Activated T-helper 2 cell treated with anti-CD3 and anti-CD28 coated beads, Interferon-gamma antibody, Interleukin-2, Interleukin-4, amounts not matched to agents 10 μg/mL and 5 μg/mL and 100 μg/mL, durations not matched to agents 14 hours and 24 hours and 36 hours (primary cell): ENCODE measurements at regions not wholly inside any gene's neighbourhood (a gene's known extent, or its start where the extent isn't known, plus 50 kb on each side); places are given as distances from the start of the nearest gene placed in this dataset.

Experiments used
- DNase-seq: peaks from one replicate; pipeline ENCODE4 v3.0.0; 2021; ENCODE audit warnings: low spot score
- H3K27ac Mint-ChIP-seq: one replicate; pipeline ENCODE4 v1.8.0; 2021; ENCODE audit warnings: mixed read lengths
- H3K27me3 Mint-ChIP-seq: one replicate; pipeline ENCODE4 v1.8.0; 2021; ENCODE audit warnings: low read depth, mixed read lengths
- H3K36me3 Mint-ChIP-seq: one replicate; pipeline ENCODE4 v1.8.0; 2021; ENCODE audit warnings: low read depth, mixed read lengths
- H3K4me1 Mint-ChIP-seq: one replicate; pipeline ENCODE4 v1.8.0; 2021; ENCODE audit warnings: low read depth, mixed read lengths
- H3K4me3 Mint-ChIP-seq: one replicate; pipeline ENCODE4 v1.8.0; 2021; ENCODE audit warnings: low read depth, mild to moderate bottlenecking, moderate library complexity, mixed read lengths
- H3K9me3 Mint-ChIP-seq: one replicate; pipeline ENCODE4 v1.8.0; 2021; ENCODE audit warnings: mixed read lengths
- intact Hi-C: fragments of 100-400 bp; cut with micrococcal nuclease; formaldehyde crosslinking; loops from one replicate; pipeline ENCODE4 v1.15.1; 2023

- no peak overlapping the region for H3K4me3 Mint-ChIP-seq
- no peaks in the 10 kb centered on the region for H3K36me3 Mint-ChIP-seq
- DNase-seq: no peak
- peaks cover 6% of the 10 kb centered on the region for H3K9me3 Mint-ChIP-seq
- no peaks in the 10 kb centered on the region for H3K4me1 Mint-ChIP-seq
- intact Hi-C loops: no loop called here
- H3K27ac Mint-ChIP-seq: no peak overlapping the region
- peaks cover 11% of the 10 kb centered on the region for H3K27me3 Mint-ChIP-seq
Observed at GRCh38 chr7:23941551-23941950, 231.5 kb downstream of the STK31 start.

DNA sequence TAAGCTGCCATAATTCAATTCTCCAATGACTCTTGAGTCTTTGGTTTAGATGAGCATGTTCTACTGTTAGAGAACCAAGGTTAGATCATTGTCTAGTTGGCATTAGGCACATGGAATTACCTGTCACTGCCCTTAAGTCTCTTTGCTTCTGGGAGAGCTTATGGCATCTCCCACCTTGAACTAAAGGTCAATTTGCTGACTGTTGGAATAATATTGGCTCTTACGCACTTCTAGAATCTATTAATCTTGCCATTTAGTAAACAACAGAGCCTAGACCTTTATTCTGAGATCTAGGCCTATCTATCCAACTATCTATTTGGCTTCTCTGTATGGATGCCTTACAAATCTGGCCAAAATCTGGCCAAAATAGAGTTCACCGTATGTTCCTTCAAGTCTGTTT lies 232.0 kb downstream of the STK31 start:
- DNase-seq: no peak
- H3K27ac Mint-ChIP-seq: no peak overlapping the region
- no peaks in the 10 kb centered on the region for H3K4me1 Mint-ChIP-seq
- intact Hi-C loops: no loop called here
- H3K9me3 Mint-ChIP-seq: peaks cover 11% of the 10 kb centered on the region
- H3K4me3 Mint-ChIP-seq: no peak overlapping the region
- H3K27me3 Mint-ChIP-seq: peaks cover 7% of the 10 kb centered on the region
- no peaks in the 10 kb centered on the region for H3K36me3 Mint-ChIP-seq

GRCh38 chr7:23944131-23944530 lies 234.1 kb downstream of the STK31 start:
- H3K9me3 Mint-ChIP-seq: peaks cover 11% of the 10 kb centered on the region
- intact Hi-C loops: no loop called here
- H3K27me3 Mint-ChIP-seq: peaks cover 4% of the 10 kb centered on the region
- no peaks in the 10 kb centered on the region for H3K36me3 Mint-ChIP-seq
- H3K27ac Mint-ChIP-seq: no peak overlapping the region
- no peaks in the 10 kb centered on the region for H3K4me1 Mint-ChIP-seq
- no peak for DNase-seq
- H3K4me3 Mint-ChIP-seq: no peak overlapping the region

DNA sequence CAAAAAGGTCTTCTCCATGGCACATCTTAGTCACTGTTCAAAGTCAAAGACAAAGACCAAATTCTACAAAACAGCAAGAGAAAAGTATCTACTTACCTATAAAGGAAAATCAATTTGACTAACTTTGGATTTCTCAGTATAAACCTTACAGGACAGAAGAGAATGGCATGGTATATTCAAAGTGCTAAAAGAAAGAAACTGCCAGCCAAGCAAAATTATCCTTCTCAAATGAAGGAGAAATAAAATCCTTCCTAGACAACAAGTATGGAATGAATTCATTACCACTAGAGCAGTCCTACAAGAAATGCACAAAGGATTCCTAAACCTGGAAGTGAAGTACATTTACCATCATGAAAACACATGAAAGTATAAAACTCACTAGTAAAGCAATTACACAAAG lies 235.5 kb downstream of the STK31 start:
- no peak for DNase-seq
- Mint-ChIP-seq H3K36me3 (no peaks in the 10 kb centered on the region), H3K4me1 (no peaks in the 10 kb centered on the region), H3K4me3 (no peak overlapping the region), H3K9me3 (peaks cover 16% of the 10 kb centered on the region), H3K27me3 (peaks cover 4% of the 10 kb centered on the region), H3K27ac (no peak overlapping the region)
- intact Hi-C loops: no loop called here

DNA sequence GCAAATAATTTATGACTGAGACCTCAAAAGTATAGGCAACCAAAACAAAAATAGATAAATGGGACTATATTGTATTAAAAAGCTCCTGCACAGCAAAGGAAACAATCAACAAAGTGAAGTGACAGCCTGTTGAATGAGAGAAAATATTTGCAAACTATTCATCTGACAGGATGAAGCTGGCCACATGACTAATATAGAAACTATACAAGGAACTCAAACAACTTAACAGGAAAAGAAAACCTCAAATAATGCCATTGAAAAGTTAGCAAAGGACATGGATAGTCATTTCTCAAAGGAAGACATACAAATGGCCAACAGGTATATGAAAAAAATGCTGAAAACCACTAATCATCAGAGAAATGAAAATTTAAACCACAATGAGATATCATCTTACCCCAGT lies 245.1 kb downstream of the STK31 start:
- H3K27ac Mint-ChIP-seq: no peak overlapping the region
- peaks cover 9% of the 10 kb centered on the region for H3K4me1 Mint-ChIP-seq
- H3K4me3 Mint-ChIP-seq: no peak overlapping the region
- no peaks in the 10 kb centered on the region for H3K36me3 Mint-ChIP-seq
- H3K27me3 Mint-ChIP-seq: peaks cover 5% of the 10 kb centered on the region
- intact Hi-C loops: no loop called here
- DNase-seq: no peak
- no peaks in the 10 kb centered on the region for H3K9me3 Mint-ChIP-seq

- intact Hi-C loops: no loop called here
- Mint-ChIP-seq H3K4me1 (peaks cover 9% of the 10 kb centered on the region), H3K4me3 (no peak overlapping the region), H3K27ac (no peak overlapping the region), H3K27me3 (peaks cover 5% of the 10 kb centered on the region), H3K36me3 (no peaks in the 10 kb centered on the region), H3K9me3 (no peaks in the 10 kb centered on the region)
- no peak for DNase-seq
Observed at GRCh38 chr7:23955600-23956149, 245.7 kb downstream of the STK31 start.

DNA sequence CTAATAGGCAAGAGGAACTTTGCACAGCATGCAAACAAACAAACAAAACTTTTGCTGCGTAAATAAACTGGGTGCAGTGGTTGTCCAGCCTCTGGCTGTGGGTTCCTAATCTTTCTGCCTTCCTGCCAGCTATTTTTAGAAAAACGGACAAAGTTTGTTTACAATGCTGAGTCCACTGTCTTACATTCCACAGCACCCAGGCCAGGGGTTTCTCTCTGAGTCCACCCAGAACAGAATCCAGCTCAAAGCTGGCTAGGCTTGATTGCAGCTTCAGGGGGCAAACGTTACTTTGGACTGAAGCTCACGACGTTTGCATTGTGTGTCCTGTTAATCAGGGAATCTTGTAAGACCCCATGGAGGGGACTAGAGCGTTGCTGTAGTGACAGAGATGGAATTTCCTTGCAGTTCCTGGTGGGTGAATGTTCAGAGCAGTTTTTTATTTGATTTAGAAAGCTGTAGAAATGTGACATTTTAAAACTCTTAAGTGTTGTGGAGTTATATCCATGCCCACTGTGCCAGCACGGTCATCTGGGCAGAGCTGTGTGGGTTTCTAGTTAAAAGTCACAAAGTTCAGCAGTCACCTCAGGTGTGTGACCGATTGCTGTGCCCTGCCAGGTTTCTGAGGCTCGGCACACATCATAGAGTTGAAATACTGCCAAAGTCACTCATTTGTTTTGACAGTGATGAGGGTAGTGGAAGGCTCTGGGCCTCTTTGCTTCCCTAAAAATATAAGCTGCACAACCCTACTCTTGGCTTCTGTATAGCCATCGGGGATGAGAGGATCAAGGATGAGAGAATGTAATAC lies 247.0 kb downstream of the STK31 start:
- Mint-ChIP-seq H3K4me1 (peaks cover 9% of the 10 kb centered on the region), H3K36me3 (no peaks in the 10 kb centered on the region), H3K27me3 (peaks cover 7% of the 10 kb centered on the region), H3K4me3 (no peak overlapping the region), H3K27ac (no peak overlapping the region), H3K9me3 (no peaks in the 10 kb centered on the region)
- DNase-seq: no peak
- intact Hi-C loops: no loop called here

GRCh38 chr7:23959821-23960220 lies 249.8 kb downstream of the STK31 start:
- Mint-ChIP-seq H3K4me1 (peaks cover 5% of the 10 kb centered on the region), H3K4me3 (no peak overlapping the region), H3K9me3 (no peaks in the 10 kb centered on the region), H3K36me3 (no peaks in the 10 kb centered on the region), H3K27ac (no peak overlapping the region), H3K27me3 (peaks cover 5% of the 10 kb centered on the region)
- intact Hi-C loops: no loop called here
- no peak for DNase-seq

DNA sequence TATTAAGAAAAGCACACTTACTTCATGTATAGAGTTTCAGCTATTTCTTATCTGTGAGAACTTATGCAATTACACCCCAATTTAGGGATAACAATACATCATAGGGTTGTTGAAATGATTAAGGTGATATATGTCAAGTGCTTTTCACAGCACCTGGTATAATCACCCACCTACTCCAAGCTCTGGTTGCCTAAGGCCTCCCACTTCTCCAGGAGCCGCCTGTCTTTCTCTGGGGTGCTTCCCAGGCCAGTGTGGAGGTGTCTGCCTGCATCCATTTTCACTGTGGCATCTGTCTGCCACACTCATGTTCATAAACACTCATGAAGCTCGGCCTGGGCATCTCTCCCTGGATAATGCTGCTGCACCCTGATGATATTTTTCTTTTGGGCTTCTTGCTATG lies 250.3 kb downstream of the STK31 start:
- Mint-ChIP-seq H3K4me3 (no peak overlapping the region), H3K36me3 (no peaks in the 10 kb centered on the region), H3K9me3 (no peaks in the 10 kb centered on the region), H3K27me3 (peaks cover 5% of the 10 kb centered on the region), H3K27ac (no peak overlapping the region), H3K4me1 (peaks cover 2% of the 10 kb centered on the region)
- intact Hi-C loops: no loop called here
- DNase-seq: no peak

DNA sequence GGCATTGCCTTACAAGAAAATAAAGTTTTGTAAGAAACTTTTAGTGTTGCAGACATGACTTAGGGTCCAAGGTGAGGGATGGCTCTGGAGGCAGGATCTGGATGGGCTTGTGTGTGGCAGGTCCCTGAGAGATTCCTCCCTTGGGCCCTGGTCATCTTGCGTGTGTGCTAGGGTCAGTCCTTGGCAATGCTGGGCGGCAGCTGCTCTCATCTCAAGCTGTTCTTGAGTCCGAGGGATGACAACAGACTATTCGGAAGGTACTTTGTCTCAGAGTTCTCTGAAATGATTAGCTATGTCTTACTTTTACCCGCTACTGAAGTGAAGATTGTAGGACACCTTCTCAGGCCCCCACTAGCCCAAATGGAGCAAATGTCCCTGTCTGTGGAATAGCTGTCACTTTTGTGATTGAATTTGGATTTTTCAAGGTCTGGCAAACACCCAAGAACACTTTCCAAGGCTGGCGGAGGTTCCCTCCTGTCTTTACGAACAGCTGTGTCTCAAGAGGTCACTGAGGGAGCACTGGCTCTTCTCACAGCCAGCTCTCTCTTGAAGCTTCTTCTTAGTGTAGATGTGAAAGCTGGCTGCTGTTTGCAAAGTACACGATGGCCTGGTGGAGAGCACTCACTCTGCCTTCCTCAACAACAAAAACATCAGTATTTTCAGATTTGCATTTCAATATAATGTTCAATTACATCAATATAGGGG lies 253.6 kb downstream of the STK31 start:
- Mint-ChIP-seq H3K36me3 (no peaks in the 10 kb centered on the region), H3K27ac (no peak overlapping the region)
- DNase-seq: no peak

DNA sequence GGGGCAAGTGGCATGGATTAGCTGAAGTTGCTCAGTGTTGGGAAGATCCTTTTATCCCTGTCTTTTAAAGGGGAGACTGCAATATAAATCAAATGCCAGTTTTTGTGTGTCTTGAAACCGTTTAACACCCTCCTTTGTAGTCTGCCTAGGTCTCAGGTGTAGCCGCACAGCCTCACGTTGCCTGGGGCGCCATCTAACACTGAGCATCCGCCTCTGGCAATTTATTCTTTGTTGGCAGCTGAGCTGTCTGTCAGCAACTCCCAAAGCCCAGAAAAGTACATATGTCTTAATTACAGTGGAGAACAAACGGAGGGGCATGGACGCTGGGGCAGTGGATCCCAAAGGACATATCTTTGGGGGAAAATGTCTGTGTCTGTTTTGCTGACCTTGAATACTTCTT lies 254.7 kb downstream of the STK31 start:
- Mint-ChIP-seq H3K9me3 (peaks cover 4% of the 10 kb centered on the region), H3K27ac (no peak overlapping the region), H3K36me3 (no peaks in the 10 kb centered on the region), H3K4me1 (peaks cover 11% of the 10 kb centered on the region), H3K27me3 (peaks cover 2% of the 10 kb centered on the region), H3K4me3 (no peak overlapping the region)
- no peak for DNase-seq
- intact Hi-C loops: no loop called here

More for the DNA sequence above, 253.6 kb downstream of the STK31 start:
- H3K27me3 Mint-ChIP-seq: peaks cover 2% of the 10 kb centered on the region
- peaks cover 4% of the 10 kb centered on the region for H3K9me3 Mint-ChIP-seq
- H3K4me3 Mint-ChIP-seq: no peak overlapping the region
- peaks cover 8% of the 10 kb centered on the region for H3K4me1 Mint-ChIP-seq
- intact Hi-C loops: no loop called here

- Mint-ChIP-seq H3K36me3 (no peaks in the 10 kb centered on the region), H3K4me3 (no peak overlapping the region), H3K9me3 (peaks cover 4% of the 10 kb centered on the region), H3K27ac (no peak overlapping the region), H3K27me3 (peaks cover 2% of the 10 kb centered on the region), H3K4me1 (peaks cover 11% of the 10 kb centered on the region)
- intact Hi-C loops: no loop called here
- no peak for DNase-seq
Observed at GRCh38 chr7:23965296-23965695, 255.3 kb downstream of the STK31 start.

DNA sequence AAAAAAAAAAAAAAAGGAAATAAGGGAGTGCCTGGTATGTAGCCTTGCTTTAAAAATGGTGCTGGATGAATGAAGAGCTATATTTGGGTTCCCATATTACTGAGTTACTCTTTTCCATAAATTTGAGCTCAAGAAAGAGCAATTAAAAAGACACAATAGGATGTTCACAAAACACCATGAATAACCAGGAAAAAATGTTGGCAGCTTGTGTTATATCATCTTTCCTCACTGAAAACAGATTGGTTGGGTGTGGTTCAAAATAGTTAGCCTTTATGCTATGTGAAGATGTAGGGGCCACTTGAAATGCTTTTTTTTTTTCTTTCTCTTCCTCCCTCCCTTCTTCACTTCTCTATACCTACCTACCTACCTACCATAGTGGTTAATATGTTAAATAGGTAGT lies 256.9 kb downstream of the STK31 start:
- no peak overlapping the region for H3K27ac Mint-ChIP-seq
- peaks cover 4% of the 10 kb centered on the region for H3K9me3 Mint-ChIP-seq
- intact Hi-C loops: no loop called here
- DNase-seq: no peak
- no peaks in the 10 kb centered on the region for H3K36me3 Mint-ChIP-seq
- peaks cover 12% of the 10 kb centered on the region for H3K4me1 Mint-ChIP-seq
- H3K4me3 Mint-ChIP-seq: no peak overlapping the region
- H3K27me3 Mint-ChIP-seq: no peaks in the 10 kb centered on the region
